ENCODE measurements at regions not wholly inside any gene's neighbourhood (a gene's known extent, or its start where the extent isn't known, plus 50 kb on each side); places are given as distances from the start of the nearest gene placed in this dataset.

DNA sequence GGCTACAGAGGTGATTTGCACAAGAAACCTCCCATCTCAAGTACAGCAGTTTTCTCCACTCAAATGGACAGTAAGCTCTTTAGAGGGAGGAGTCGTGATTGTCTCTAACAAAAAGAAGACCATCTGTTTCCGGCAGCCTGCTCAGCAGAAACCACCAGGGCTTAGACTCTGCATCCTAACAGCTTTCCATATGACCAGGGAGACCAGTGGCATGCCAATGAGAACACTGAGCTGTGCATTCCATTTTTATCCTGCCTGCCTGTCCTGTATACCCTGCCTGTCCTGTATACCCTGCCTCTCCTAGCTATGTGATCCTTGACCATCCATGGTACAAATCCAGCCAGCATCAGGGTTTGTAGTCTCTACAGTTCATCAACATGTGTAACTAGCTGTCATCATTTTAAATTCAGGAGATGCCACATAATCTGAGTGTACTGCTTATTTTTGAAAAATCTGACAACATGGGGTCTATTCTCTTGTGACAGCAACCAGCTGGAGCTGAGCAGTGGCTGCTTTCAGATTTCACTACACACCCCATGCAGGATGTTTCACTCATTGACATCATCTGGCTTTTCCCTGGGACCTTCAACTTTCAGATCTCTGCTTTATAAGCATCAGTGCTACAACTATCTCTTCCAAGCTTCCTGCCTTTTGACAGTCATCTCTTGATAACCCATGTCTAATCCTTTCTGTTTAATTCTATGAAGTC is 50.5 kb upstream of the POU2AF2 start:
- no peak for DNase-seq
- no peaks in the 10 kb centered on the region for H3K4me1 ChIP-seq
- no peak overlapping the region for H3K4me3 ChIP-seq
- H3K36me3 ChIP-seq = no peaks in the 10 kb centered on the region
- ATAC-seq = no peak
- intact Hi-C loops (cut with DNase I; ENCODE audit: low total_unique reads) = no loop called here
- no peaks in the 10 kb centered on the region for H3K27me3 ChIP-seq
- H3K9me3 ChIP-seq = no peaks in the 10 kb centered on the region
- no peak for TF ChIP-seq CTCF (IDR thresholded peaks at IDR 0.05 in 4 of 5, conservative IDR thresholded peaks at IDR 0.05 in 1 of 5)
- no peak for TF ChIP-seq POLR2A (IDR thresholded peaks at IDR 0.05)
- H3K27ac ChIP-seq = no peak overlapping the region
- in situ Hi-C loops (cut with MboI; ENCODE audit: low sequenced_read_pairs in 4 of 4) = no loop called here

- in situ Hi-C loops (cut with MboI; ENCODE audit: low sequenced_read_pairs in 4 of 4) = no loop called here
- H3K27ac ChIP-seq = no peak overlapping the region
- ATAC-seq (no peak), DNase-seq (no peak)
- no peaks in the 10 kb centered on the region for H3K4me1 ChIP-seq
- H3K9me3 ChIP-seq = no peaks in the 10 kb centered on the region
- H3K36me3 ChIP-seq = no peaks in the 10 kb centered on the region
- no peak overlapping the region for H3K4me3 ChIP-seq
- no peak for TF ChIP-seq POLR2A (IDR thresholded peaks at IDR 0.05)
- no peak for TF ChIP-seq CTCF (IDR thresholded peaks at IDR 0.05 in 4 of 5, conservative IDR thresholded peaks at IDR 0.05 in 1 of 5)
- H3K27me3 ChIP-seq = no peaks in the 10 kb centered on the region
- intact Hi-C loops (cut with DNase I; ENCODE audit: low total_unique reads) = no loop called here
Observed at GRCh38 chr11:111193924-111194490, 51.5 kb upstream of the POU2AF2 start.

DNA sequence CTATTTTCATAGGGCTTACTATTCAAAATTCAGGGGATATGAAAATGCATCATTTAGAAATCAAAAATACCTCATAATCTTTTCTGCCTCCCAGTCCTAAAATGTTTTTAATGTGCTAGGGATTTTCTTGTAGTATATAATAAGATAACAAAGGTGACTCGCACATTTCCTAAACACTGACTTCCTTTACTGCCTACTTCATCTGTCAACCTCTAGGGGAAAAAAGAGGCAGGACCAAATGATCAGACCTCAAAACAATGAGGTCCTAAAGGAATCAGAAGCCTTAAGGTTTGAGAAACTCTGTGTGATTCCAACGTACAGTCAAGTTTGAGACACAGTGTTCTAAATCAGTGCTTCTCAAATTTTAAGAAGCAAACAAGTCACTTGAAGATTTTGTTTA is 56.1 kb upstream of the POU2AF2 start:
- H3K4me3 ChIP-seq = no peak overlapping the region
- intact Hi-C loops (cut with DNase I; ENCODE audit: low total_unique reads) (no loop called here), in situ Hi-C loops (cut with MboI; ENCODE audit: low sequenced_read_pairs in 4 of 4) (no loop called here)
- ATAC-seq (no peak), DNase-seq (no peak)
- H3K36me3 ChIP-seq = no peaks in the 10 kb centered on the region
- no peak for TF ChIP-seq CTCF (IDR thresholded peaks at IDR 0.05 in 4 of 5, conservative IDR thresholded peaks at IDR 0.05 in 1 of 5)
- no peak for TF ChIP-seq POLR2A (IDR thresholded peaks at IDR 0.05)
- H3K27me3 ChIP-seq = no peaks in the 10 kb centered on the region
- no peaks in the 10 kb centered on the region for H3K4me1 ChIP-seq
- no peak overlapping the region for H3K27ac ChIP-seq
- H3K9me3 ChIP-seq = no peaks in the 10 kb centered on the region

- Histone ChIP-seq H3K27ac (no peak overlapping the region), H3K9me3 (no peaks in the 10 kb centered on the region), H3K4me3 (no peak overlapping the region), H3K4me1 (no peaks in the 10 kb centered on the region), H3K27me3 (no peaks in the 10 kb centered on the region), H3K36me3 (no peaks in the 10 kb centered on the region)
- in situ Hi-C loops (cut with MboI; ENCODE audit: low sequenced_read_pairs in 4 of 4) = no loop called here
- no peak for ATAC-seq
- no peak for DNase-seq
- intact Hi-C loops (cut with DNase I; ENCODE audit: low total_unique reads) = no loop called here
- TF ChIP-seq CTCF (IDR thresholded peaks at IDR 0.05 in 4 of 5, conservative IDR thresholded peaks at IDR 0.05 in 1 of 5) (no peak), POLR2A (IDR thresholded peaks at IDR 0.05) (no peak)
Observed at GRCh38 chr11:111186308-111186915, 59.1 kb upstream of the POU2AF2 start.
